ENCODE measurements at regions not wholly inside any gene's neighbourhood (a gene's known extent, or its start where the extent isn't known, plus 50 kb on each side); places are given as distances from the start of the nearest gene placed in this dataset.

DNA sequence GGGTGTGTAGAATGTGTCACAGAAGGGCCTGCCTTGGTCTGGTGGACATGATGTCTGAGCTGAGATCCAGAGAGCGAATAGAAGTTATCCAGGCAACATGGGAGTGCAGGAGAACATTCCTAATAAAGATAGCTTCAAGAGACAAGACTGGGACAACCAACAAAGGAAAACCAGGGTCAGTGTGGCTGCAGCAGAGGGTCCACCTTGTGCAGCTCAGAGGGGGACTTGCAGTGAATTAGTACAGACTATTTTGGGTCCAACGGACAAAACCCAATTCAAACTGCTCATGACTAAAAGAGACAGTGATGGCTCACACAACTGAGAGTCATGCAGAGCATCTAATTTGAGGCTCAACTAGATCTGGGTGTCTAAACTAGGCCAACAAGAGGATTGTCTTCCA lies 192.1 kb downstream of the CBLN1 start:
- TF ChIP-seq, protein P1, sequence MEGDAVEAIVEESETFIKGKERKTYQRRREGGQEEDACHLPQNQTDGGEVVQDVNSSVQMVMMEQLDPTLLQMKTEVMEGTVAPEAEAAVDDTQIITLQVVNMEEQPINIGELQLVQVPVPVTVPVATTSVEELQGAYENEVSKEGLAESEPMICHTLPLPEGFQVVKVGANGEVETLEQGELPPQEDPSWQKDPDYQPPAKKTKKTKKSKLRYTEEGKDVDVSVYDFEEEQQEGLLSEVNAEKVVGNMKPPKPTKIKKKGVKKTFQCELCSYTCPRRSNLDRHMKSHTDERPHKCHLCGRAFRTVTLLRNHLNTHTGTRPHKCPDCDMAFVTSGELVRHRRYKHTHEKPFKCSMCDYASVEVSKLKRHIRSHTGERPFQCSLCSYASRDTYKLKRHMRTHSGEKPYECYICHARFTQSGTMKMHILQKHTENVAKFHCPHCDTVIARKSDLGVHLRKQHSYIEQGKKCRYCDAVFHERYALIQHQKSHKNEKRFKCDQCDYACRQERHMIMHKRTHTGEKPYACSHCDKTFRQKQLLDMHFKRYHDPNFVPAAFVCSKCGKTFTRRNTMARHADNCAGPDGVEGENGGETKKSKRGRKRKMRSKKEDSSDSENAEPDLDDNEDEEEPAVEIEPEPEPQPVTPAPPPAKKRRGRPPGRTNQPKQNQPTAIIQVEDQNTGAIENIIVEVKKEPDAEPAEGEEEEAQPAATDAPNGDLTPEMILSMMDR (IDR thresholded peaks at IDR 0.05; ENCODE audit: extremely low read depth, insufficient read depth, missing control alignments): no peak
- in situ Hi-C loops (cut with MboI; ENCODE audit: low pct_unique_long_range_greater_than_20kb, low sequenced_read_pairs, unreplicated experiment): no loop called here
- no peak for DNase-seq (ENCODE audit: low spot score)

DNA sequence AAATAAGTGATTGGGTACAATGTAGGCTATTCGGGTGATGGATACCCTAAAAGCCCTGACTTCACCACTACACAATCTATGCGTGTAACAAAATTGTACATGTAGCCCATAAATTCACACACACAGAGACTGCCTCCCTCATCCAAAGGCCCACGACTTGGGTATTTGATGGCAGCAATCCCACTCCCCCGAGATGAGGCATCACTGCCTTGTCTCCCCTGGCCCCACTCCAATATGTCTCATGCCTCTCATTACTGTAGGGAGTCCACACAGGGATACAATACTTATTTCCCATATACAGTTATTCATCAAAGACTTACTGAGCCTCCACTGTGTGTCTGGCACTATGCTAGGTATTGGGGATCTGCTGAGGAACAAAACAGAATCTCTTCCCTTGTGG lies 192.6 kb downstream of the CBLN1 start:
- TF ChIP-seq, protein P1 (IDR thresholded peaks at IDR 0.05; ENCODE audit: extremely low read depth, insufficient read depth, missing control alignments): no peak
- in situ Hi-C loops (cut with MboI; ENCODE audit: low pct_unique_long_range_greater_than_20kb, low sequenced_read_pairs, unreplicated experiment): no loop called here

DNA sequence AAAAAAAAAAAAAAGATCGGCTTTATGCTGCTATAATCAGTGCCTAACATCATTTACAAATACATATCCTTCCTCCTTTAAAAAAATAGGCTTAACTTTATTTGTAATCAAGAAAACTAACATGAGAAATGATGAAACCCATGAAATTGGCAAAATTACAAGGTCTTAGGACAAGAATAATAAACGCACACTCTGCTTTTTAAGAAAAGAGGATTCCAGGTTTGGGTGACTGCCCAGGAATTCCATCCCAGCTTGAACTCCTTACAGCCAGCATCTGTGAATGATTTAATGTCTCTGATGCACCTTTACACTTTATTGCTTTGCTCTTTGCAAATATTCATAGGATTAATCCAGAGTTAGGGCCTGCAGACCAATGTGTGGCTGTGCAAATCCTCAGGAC lies 196.0 kb downstream of the CBLN1 start:
- in situ Hi-C loops (cut with MboI; ENCODE audit: low pct_unique_long_range_greater_than_20kb, low sequenced_read_pairs, unreplicated experiment): no loop called here
- no peak for DNase-seq (ENCODE audit: low spot score)
- TF ChIP-seq, protein P1 (IDR thresholded peaks at IDR 0.05; ENCODE audit: extremely low read depth, insufficient read depth, missing control alignments): no peak

More for the DNA sequence above, 192.6 kb downstream of the CBLN1 start:
- no peak for DNase-seq (ENCODE audit: low spot score)

DNA sequence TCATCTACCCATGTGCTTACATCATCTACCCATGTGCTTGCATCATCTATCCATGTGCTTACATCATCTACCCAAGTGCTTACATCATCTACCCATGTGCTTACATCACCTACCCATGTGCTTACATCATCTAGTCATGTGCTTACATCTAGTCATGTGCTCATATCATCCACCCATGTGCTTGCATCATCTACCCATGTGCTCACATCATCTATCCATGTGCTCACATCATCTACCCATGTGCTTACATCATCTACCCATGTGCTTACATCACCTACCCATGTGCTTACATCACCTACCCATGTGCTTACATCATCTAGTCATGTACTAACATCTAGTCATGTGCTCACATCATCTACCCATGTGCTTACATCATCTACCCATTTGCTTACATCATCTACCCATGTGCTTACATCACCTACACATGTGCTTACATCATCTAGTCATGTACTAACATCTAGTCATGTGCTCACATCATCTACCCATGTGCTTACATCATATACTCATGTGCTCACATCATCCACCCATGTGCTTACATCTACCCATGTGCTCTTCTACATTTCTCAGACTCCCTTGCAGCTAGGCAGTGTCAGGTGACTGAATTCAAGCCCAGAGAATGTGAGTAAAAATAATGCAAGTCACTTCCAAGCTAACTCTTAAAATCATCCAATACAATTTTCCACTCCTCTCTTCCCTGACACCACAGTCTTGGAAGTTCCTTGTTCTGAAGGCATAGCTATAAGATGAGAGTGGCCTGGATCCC lies 196.8 kb downstream of the CBLN1 start:
- in situ Hi-C loops (cut with MboI; ENCODE audit: low pct_unique_long_range_greater_than_20kb, low sequenced_read_pairs, unreplicated experiment): no loop called here
- no peak for DNase-seq (ENCODE audit: low spot score)
- TF ChIP-seq, protein P1 (IDR thresholded peaks at IDR 0.05; ENCODE audit: extremely low read depth, insufficient read depth, missing control alignments): no peak

DNA sequence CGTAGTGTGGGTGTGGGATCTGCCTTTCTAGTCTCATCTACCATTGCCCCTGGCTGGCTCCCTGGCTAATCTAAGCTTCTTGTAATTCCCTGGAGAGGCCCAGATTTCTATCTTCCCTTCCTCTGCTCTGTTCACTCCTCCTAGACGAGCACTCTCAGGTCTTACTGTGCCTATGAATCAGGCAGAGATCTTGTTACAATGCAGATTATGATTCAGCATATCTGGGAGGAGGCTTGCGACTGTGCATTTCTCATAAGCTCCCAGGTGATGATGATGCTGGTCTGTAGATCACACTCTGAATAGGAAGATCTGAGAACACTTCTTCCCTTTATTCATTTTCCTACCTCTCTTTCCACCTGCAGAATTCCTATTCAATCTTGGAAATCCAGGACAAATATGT lies 200.1 kb downstream of the CBLN1 start:
- DNase-seq (ENCODE audit: low spot score): no peak
- TF ChIP-seq, protein P1 (IDR thresholded peaks at IDR 0.05; ENCODE audit: extremely low read depth, insufficient read depth, missing control alignments): no peak

DNA sequence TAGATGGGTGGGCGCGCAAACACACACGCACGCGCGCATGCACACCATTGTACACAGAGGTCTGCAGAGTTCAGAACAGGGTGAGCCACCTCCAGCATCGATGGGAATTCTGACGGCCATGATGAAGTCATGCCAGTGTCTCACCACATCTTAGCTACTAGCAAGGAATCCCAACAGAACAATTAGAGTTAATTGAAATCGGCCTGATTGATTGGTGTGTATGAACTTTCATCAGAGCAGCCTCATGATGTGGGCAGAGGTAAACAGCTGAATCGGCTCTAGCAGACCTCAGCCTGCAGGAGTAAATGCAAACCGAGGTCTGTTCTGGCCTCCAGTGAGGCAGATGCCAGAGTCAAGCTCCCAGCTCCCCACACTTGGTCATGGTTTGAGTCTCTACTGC lies 200.6 kb downstream of the CBLN1 start:
- DNase-seq (ENCODE audit: low spot score): no peak
- TF ChIP-seq, protein P1 (IDR thresholded peaks at IDR 0.05; ENCODE audit: extremely low read depth, insufficient read depth, missing control alignments): no peak
- in situ Hi-C loops (cut with MboI; ENCODE audit: low pct_unique_long_range_greater_than_20kb, low sequenced_read_pairs, unreplicated experiment): no loop called here

More for the DNA sequence above, 200.1 kb downstream of the CBLN1 start:
- in situ Hi-C loops (cut with MboI; ENCODE audit: low pct_unique_long_range_greater_than_20kb, low sequenced_read_pairs, unreplicated experiment): no loop called here
